NB4 (cell line): ENCODE measurements at regions not wholly inside any gene's neighbourhood (a gene's known extent, or its start where the extent isn't known, plus 50 kb on each side); places are given as distances from the start of the nearest gene placed in this dataset.

Experiments used
- MYC ChIP-seq: IDR thresholded peaks from 2 replicates; pipeline ENCODE4 v1.6.1; 2011; ENCODE audit warnings: low read depth, low read length
- POLR2A ChIP-seq: IDR thresholded peaks from 2 replicates; pipeline ENCODE4 v1.6.1; 2011; ENCODE audit warnings: mild to moderate bottlenecking; ENCODE audit not compliant: insufficient read length; ENCODE audit errors: extremely low read depth
- TF ChIP-seq, protein P1 (sequence below): IDR thresholded peaks from one replicate; pipeline ENCODE4 v1.5.1; 2012; ENCODE audit warnings: low read depth, low read length
- TF ChIP-seq, protein P2 (sequence below): IDR thresholded peaks from 2 replicates; pipeline ENCODE4 v1.6.1; 2011; ENCODE audit warnings: low read depth, low read length

- TF ChIP-seq POLR2A (no peak), MYC (no peak)
- TF ChIP-seq, protein P1, sequence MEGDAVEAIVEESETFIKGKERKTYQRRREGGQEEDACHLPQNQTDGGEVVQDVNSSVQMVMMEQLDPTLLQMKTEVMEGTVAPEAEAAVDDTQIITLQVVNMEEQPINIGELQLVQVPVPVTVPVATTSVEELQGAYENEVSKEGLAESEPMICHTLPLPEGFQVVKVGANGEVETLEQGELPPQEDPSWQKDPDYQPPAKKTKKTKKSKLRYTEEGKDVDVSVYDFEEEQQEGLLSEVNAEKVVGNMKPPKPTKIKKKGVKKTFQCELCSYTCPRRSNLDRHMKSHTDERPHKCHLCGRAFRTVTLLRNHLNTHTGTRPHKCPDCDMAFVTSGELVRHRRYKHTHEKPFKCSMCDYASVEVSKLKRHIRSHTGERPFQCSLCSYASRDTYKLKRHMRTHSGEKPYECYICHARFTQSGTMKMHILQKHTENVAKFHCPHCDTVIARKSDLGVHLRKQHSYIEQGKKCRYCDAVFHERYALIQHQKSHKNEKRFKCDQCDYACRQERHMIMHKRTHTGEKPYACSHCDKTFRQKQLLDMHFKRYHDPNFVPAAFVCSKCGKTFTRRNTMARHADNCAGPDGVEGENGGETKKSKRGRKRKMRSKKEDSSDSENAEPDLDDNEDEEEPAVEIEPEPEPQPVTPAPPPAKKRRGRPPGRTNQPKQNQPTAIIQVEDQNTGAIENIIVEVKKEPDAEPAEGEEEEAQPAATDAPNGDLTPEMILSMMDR: no peak
- TF ChIP-seq, protein P2, sequence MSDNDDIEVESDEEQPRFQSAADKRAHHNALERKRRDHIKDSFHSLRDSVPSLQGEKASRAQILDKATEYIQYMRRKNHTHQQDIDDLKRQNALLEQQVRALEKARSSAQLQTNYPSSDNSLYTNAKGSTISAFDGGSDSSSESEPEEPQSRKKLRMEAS: no peak
Measured at GRCh38 chr18:24791751-24792545, 331.5 kb downstream of the HRH4 start.
